ENCODE measurements at regions not wholly inside any gene's neighbourhood (a gene's known extent, or its start where the extent isn't known, plus 50 kb on each side); places are given as distances from the start of the nearest gene placed in this dataset.
"Not testable (repeated sequence)": the region's sequence is repeated elsewhere in the genome, so short reads cannot be mapped to it uniquely, and the experiment has no call there.

GRCh38 chr2:89775885-89776284 is 1084.4 kb downstream of the RPIA start:
- peaks cover 33% of the 10 kb centered on the region for H3K36me3 Mint-ChIP-seq

GRCh38 chr2:89780318-89780717 is 1088.8 kb downstream of the RPIA start:
- Mint-ChIP-seq H3K4me1 (no peaks in the 10 kb centered on the region), H3K4me3 (no peak overlapping the region), H3K27ac (no peak overlapping the region), H3K9me3 (peaks cover 93% of the 10 kb centered on the region), H3K27me3 (no peaks in the 10 kb centered on the region), H3K36me3 (peaks cover 47% of the 10 kb centered on the region)
- DNase-seq = no peak

More at GRCh38 chr2:89775885-89776284, 1084.4 kb downstream of the RPIA start:
- Mint-ChIP-seq H3K4me1 (no peaks in the 10 kb centered on the region), H3K27me3 (no peaks in the 10 kb centered on the region), H3K4me3 (no peak overlapping the region), H3K27ac (no peak overlapping the region), H3K9me3 (peaks cover 83% of the 10 kb centered on the region)
- DNase-seq = no peak

- no peak overlapping the region for H3K27ac Mint-ChIP-seq
- H3K4me3 Mint-ChIP-seq = no peak overlapping the region
- no peak for DNase-seq
- H3K4me1 Mint-ChIP-seq = no peaks in the 10 kb centered on the region
- H3K9me3 Mint-ChIP-seq = peaks cover 83% of the 10 kb centered on the region
- H3K27me3 Mint-ChIP-seq = no peaks in the 10 kb centered on the region
- H3K36me3 Mint-ChIP-seq = peaks cover 45% of the 10 kb centered on the region
These were observed 1090.5 kb downstream of the RPIA start for GRCh38 chr2:89781962-89782361.

- Mint-ChIP-seq H3K9me3 (peaks cover 86% of the 10 kb centered on the region), H3K4me3 (no peak overlapping the region), H3K27me3 (no peaks in the 10 kb centered on the region), H3K4me1 (no peaks in the 10 kb centered on the region), H3K36me3 (peaks cover 53% of the 10 kb centered on the region), H3K27ac (no peak overlapping the region)
- no peak for DNase-seq
These were observed 1093.5 kb downstream of the RPIA start for GRCh38 chr2:89784960-89785359.

- H3K36me3 Mint-ChIP-seq = peaks cover 53% of the 10 kb centered on the region
- H3K27ac Mint-ChIP-seq, H3K4me1 Mint-ChIP-seq, DNase-seq, H3K27me3 Mint-ChIP-seq, H3K4me3 Mint-ChIP-seq: not testable (repeated sequence)
- H3K9me3 Mint-ChIP-seq = peaks cover 86% of the 10 kb centered on the region
These were observed 1094.1 kb downstream of the RPIA start for GRCh38 chr2:89785528-89785927.

- not testable (repeated sequence) for H3K27me3 Mint-ChIP-seq, H3K27ac Mint-ChIP-seq, DNase-seq, H3K4me3 Mint-ChIP-seq, H3K4me1 Mint-ChIP-seq
- Mint-ChIP-seq H3K9me3 (peaks cover 84% of the 10 kb centered on the region), H3K36me3 (peaks cover 54% of the 10 kb centered on the region)
These were observed 1095.2 kb downstream of the RPIA start for GRCh38 chr2:89786642-89787041.

- not testable (repeated sequence) for H3K4me1 Mint-ChIP-seq, H3K4me3 Mint-ChIP-seq, H3K27ac Mint-ChIP-seq, DNase-seq, H3K27me3 Mint-ChIP-seq
- peaks cover 55% of the 10 kb centered on the region for H3K36me3 Mint-ChIP-seq
- H3K9me3 Mint-ChIP-seq = peaks cover 91% of the 10 kb centered on the region
These were observed 1104.1 kb downstream of the RPIA start for GRCh38 chr2:89795530-89795929.

- Mint-ChIP-seq H3K27ac (no peak overlapping the region), H3K4me1 (no peaks in the 10 kb centered on the region), H3K4me3 (no peak overlapping the region), H3K36me3 (peaks cover 49% of the 10 kb centered on the region), H3K9me3 (peaks cover 88% of the 10 kb centered on the region), H3K27me3 (no peaks in the 10 kb centered on the region)
- DNase-seq = no peak
These were observed 1106.0 kb downstream of the RPIA start for GRCh38 chr2:89797320-89798038.

GRCh38 chr2:89801207-89801606 is 1109.7 kb downstream of the RPIA start:
- H3K27me3 Mint-ChIP-seq, H3K4me1 Mint-ChIP-seq: not testable (repeated sequence)

GRCh38 chr2:89806363-89806762 is 1114.9 kb downstream of the RPIA start:
- DNase-seq, H3K4me3 Mint-ChIP-seq, H3K27ac Mint-ChIP-seq, H3K4me1 Mint-ChIP-seq, H3K27me3 Mint-ChIP-seq: not testable (repeated sequence)
- Mint-ChIP-seq H3K9me3 (peaks cover 80% of the 10 kb centered on the region), H3K36me3 (peaks cover 32% of the 10 kb centered on the region)

More at GRCh38 chr2:89801207-89801606, 1109.7 kb downstream of the RPIA start:
- not testable (repeated sequence) for H3K27ac Mint-ChIP-seq, H3K4me3 Mint-ChIP-seq, DNase-seq
- Mint-ChIP-seq H3K36me3 (peaks cover 46% of the 10 kb centered on the region), H3K9me3 (peaks cover 90% of the 10 kb centered on the region)

GRCh38 chr2:89811295-89811694 is 1119.8 kb downstream of the RPIA start:
- H3K27me3 Mint-ChIP-seq = no peaks in the 10 kb centered on the region
- H3K27ac Mint-ChIP-seq = no peak overlapping the region
- H3K4me3 Mint-ChIP-seq = no peak overlapping the region
- H3K4me1 Mint-ChIP-seq = no peaks in the 10 kb centered on the region
- peaks cover 41% of the 10 kb centered on the region for H3K36me3 Mint-ChIP-seq
- no peak for DNase-seq
- peaks cover 84% of the 10 kb centered on the region for H3K9me3 Mint-ChIP-seq

- not testable (repeated sequence) for H3K27ac Mint-ChIP-seq, DNase-seq, H3K4me3 Mint-ChIP-seq, H3K27me3 Mint-ChIP-seq, H3K4me1 Mint-ChIP-seq
- peaks cover 41% of the 10 kb centered on the region for H3K36me3 Mint-ChIP-seq
- peaks cover 84% of the 10 kb centered on the region for H3K9me3 Mint-ChIP-seq
These were observed 1120.4 kb downstream of the RPIA start for GRCh38 chr2:89811910-89812309.

- H3K27me3 Mint-ChIP-seq, H3K4me1 Mint-ChIP-seq, DNase-seq, H3K4me3 Mint-ChIP-seq, H3K27ac Mint-ChIP-seq: not testable (repeated sequence)
- peaks cover 54% of the 10 kb centered on the region for H3K36me3 Mint-ChIP-seq
- H3K9me3 Mint-ChIP-seq = peaks cover 95% of the 10 kb centered on the region
These were observed 1122.9 kb downstream of the RPIA start for GRCh38 chr2:89814359-89814758.

- DNase-seq = no peak
- peaks cover 49% of the 10 kb centered on the region for H3K36me3 Mint-ChIP-seq
- no peaks in the 10 kb centered on the region for H3K4me1 Mint-ChIP-seq
- H3K27me3 Mint-ChIP-seq = no peaks in the 10 kb centered on the region
- H3K4me3 Mint-ChIP-seq = no peak overlapping the region
- H3K27ac Mint-ChIP-seq = no peak overlapping the region
- H3K9me3 Mint-ChIP-seq = peaks cover 99% of the 10 kb centered on the region
These were observed 1127.4 kb downstream of the RPIA start for GRCh38 chr2:89818873-89819272.

GRCh38 chr2:89819809-89820208 is 1128.3 kb downstream of the RPIA start:
- DNase-seq = no peak
- Mint-ChIP-seq H3K9me3 (peaks cover 93% of the 10 kb centered on the region), H3K36me3 (peaks cover 43% of the 10 kb centered on the region), H3K4me1 (no peaks in the 10 kb centered on the region), H3K27me3 (no peaks in the 10 kb centered on the region), H3K27ac (no peak overlapping the region), H3K4me3 (no peak overlapping the region)

- no peaks in the 10 kb centered on the region for H3K4me1 Mint-ChIP-seq
- H3K27ac Mint-ChIP-seq = no peak overlapping the region
- H3K4me3 Mint-ChIP-seq = no peak overlapping the region
- H3K9me3 Mint-ChIP-seq = peaks cover 88% of the 10 kb centered on the region
- H3K27me3 Mint-ChIP-seq = no peaks in the 10 kb centered on the region
- no peak for DNase-seq
- H3K36me3 Mint-ChIP-seq = peaks cover 39% of the 10 kb centered on the region
These were observed 1128.8 kb downstream of the RPIA start for GRCh38 chr2:89820248-89820647.
